K562 (cell line): ENCODE measurements at regions not wholly inside any gene's neighbourhood (a gene's known extent, or its start where the extent isn't known, plus 50 kb on each side); places are given as distances from the start of the nearest gene placed in this dataset.
"Not testable (repeated sequence)": the region's sequence is repeated elsewhere in the genome, so short reads cannot be mapped to it uniquely, and the experiment has no call there.

Experiments
- EP300 ChIP-seq: IDR thresholded peaks from 2 replicates; pipeline ENCODE4 v1.6.1; 2012; ENCODE audit warnings: low read length, improper control_type of control experiment
- SMAD1 ChIP-seq: fragments of 150-350 bp; IDR thresholded peaks from 2 replicates; pipeline ENCODE4 v1.6.1; 2014; ENCODE audit warnings: low read length, low read depth; ENCODE audit not compliant: partially characterized antibody
- ZNF830 ChIP-seq: fragments of 250-450 bp; sonication (Bioruptor Pico); IDR thresholded peaks from 2 replicates; pipeline ENCODE4 v1.5.0; 2021; ENCODE audit warnings: mild to moderate bottlenecking
- TF ChIP-seq, protein P1 (sequence below): fragments of 450-650 bp; IDR thresholded peaks from 2 replicates; pipeline ENCODE4 v1.6.1; 2016; ENCODE audit warnings: mild to moderate bottlenecking

GRCh38 chr7:150053396-150053795 is 179.6 kb downstream of the ATP6V0E2 start:
- TF ChIP-seq, protein P1, sequence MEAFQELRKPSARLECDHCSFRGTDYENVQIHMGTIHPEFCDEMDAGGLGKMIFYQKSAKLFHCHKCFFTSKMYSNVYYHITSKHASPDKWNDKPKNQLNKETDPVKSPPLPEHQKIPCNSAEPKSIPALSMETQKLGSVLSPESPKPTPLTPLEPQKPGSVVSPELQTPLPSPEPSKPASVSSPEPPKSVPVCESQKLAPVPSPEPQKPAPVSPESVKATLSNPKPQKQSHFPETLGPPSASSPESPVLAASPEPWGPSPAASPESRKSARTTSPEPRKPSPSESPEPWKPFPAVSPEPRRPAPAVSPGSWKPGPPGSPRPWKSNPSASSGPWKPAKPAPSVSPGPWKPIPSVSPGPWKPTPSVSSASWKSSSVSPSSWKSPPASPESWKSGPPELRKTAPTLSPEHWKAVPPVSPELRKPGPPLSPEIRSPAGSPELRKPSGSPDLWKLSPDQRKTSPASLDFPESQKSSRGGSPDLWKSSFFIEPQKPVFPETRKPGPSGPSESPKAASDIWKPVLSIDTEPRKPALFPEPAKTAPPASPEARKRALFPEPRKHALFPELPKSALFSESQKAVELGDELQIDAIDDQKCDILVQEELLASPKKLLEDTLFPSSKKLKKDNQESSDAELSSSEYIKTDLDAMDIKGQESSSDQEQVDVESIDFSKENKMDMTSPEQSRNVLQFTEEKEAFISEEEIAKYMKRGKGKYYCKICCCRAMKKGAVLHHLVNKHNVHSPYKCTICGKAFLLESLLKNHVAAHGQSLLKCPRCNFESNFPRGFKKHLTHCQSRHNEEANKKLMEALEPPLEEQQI: not testable (repeated sequence)
- TF ChIP-seq EP300, ZNF830, SMAD1: not testable (repeated sequence)
